Fibroblast of the aortic adventitia (primary cell): ENCODE measurements at regions not wholly inside any gene's neighbourhood (a gene's known extent, or its start where the extent isn't known, plus 50 kb on each side); places are given as distances from the start of the nearest gene placed in this dataset.
"Not testable (repeated sequence)": the region's sequence is repeated elsewhere in the genome, so short reads cannot be mapped to it uniquely, and the experiment has no call there.

Experiments
- DNase-seq: peaks from one replicate; pipeline ENCODE4 v3.0.0-alpha.2; 2010; ENCODE audit warnings: low read depth
- H3K4me3 ChIP-seq: 2 replicates; pipeline ENCODE4 v1.5.1; 2011; ENCODE audit warnings: low read depth, mild to moderate bottlenecking, control low read depth, low read length, moderate library complexity
- TF ChIP-seq, protein P1 (sequence below): IDR thresholded peaks from 2 replicates; pipeline ENCODE4 v1.5.1; 2011; ENCODE audit warnings: mild to moderate bottlenecking, low read length, control low read depth, inconsistent platforms; ENCODE audit not compliant: insufficient read depth

DNA sequence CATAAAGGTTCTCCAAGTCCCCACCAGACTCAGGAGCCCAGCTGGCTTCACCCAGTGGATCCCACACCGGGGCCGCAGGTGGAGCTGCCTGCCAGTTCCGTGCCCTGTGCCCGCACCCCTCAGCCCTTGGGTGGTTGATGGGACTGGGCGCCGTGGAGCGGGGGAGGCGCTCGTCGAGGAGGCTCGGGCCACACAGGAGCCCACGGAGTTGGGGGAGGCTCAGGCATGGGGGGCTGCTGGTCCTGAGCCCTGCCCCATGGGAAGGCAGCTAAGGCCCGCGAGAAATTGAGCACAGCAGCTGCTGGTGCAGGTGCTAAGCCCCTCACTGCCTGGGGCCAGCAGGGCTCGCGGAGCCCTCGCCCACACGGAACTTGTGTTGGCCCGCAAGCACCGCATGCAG, 234.4 kb upstream of the HSF2 start:
- DNase-seq: no peak
- TF ChIP-seq, protein P1, sequence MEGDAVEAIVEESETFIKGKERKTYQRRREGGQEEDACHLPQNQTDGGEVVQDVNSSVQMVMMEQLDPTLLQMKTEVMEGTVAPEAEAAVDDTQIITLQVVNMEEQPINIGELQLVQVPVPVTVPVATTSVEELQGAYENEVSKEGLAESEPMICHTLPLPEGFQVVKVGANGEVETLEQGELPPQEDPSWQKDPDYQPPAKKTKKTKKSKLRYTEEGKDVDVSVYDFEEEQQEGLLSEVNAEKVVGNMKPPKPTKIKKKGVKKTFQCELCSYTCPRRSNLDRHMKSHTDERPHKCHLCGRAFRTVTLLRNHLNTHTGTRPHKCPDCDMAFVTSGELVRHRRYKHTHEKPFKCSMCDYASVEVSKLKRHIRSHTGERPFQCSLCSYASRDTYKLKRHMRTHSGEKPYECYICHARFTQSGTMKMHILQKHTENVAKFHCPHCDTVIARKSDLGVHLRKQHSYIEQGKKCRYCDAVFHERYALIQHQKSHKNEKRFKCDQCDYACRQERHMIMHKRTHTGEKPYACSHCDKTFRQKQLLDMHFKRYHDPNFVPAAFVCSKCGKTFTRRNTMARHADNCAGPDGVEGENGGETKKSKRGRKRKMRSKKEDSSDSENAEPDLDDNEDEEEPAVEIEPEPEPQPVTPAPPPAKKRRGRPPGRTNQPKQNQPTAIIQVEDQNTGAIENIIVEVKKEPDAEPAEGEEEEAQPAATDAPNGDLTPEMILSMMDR: no peak
- no peak overlapping the region for H3K4me3 ChIP-seq

DNA sequence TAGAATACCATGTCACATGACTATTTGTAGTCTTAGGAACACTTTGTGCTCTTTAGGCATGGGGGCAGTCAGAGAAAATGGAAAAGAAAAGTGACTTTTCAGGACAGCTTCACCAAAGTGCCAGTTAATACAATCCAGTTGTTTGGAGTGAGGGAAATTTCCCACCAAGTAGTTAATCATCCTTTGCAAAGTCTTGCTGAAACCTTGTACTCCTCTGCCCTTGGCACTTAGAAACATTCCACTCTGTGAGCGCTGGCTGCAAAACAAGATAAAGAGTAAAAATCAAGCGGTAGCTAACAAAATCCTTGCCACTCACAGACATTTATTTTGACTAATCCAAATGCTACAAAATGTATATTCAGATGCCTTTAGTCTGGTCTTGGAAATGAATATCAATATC, 229.2 kb upstream of the HSF2 start:
- no peak for DNase-seq
- TF ChIP-seq, protein P1: no peak
- H3K4me3 ChIP-seq: no peak overlapping the region

DNA sequence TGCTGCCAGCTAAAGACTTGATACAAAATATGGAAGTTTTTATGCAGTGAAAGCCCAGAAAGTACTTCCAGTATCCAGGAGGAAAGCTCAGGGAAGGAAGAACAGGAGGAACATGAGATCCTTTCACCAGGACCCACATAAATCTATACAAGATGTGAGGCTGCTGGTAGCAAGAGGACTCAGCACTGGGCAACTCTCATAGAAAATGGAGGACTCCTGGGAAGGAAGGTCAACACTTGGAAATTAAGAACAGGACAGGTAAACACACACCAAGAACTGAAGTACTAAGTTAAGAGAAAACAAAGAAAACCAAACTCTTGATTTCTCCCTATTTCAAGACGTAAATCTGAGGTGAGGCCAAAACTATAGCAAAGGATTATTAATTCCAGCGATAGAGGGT, 220.5 kb upstream of the HSF2 start:
- no peak for DNase-seq
- TF ChIP-seq, protein P1: no peak
- H3K4me3 ChIP-seq: no peak overlapping the region

DNA sequence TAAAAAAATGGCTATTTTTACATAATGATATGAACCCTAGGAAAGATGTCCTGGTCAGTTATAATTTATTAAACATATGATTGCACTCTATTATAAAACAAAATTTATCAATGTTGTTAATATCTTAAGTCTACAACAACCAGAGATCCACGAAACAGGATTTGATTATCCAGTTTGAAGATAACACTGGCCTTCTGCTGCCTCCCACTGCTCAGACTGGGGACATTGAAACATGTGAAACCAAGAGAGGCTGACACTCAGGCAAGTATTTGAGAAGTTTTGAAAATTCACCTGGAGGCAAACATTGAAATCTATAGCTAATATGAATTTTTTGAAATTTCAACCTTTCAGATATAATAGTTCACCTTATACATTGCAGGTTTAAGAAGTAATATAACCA, 219.3 kb upstream of the HSF2 start:
- DNase-seq: peak; percentile 40

DNA sequence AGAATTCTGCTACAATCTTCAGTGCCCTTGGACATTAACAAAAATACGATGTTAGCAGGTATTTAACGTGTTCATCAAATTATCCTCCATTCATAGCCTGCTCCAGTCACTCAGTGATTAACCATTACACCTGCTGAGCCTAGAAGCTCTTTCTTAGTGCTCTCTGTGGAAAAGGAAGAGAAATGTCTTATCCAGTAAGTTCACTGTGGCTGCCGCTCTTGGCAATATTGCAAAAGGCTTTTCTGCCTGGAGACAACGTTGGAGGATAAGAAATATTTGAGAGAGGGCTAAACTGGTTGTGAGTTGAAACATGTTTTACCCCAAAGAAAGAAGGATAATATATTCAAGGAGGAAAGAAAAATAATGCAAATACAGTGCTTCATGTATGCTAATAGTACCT, 217.4 kb upstream of the HSF2 start:
- H3K4me3 ChIP-seq: no peak overlapping the region
- TF ChIP-seq, protein P1: no peak
- DNase-seq: no peak

More for the DNA sequence above, 219.3 kb upstream of the HSF2 start:
- H3K4me3 ChIP-seq: no peak overlapping the region
- TF ChIP-seq, protein P1: peak; percentile 33

DNA sequence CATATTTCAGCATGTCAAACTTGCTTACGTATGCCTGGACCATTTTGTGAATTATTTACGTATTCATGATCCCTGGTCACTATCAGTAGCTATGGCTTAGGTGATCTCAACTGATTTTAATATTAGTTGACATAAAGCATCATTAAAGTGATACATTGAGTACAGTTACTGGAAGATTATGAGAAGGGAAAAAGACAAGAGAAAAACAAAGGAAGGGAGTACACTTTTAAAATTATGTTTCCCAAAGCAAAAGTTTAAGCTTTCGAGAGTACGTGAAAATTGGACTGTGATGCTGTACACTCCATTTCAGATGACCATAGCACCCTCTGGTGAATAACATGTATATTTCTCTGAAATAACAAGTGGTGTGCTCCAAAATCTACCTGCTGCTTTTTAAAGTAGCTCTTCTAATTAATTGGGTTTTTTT, 215.0 kb upstream of the HSF2 start:
- peak overlapping the region; percentile 48 for H3K4me3 ChIP-seq
- peak; percentile 69 for DNase-seq
- TF ChIP-seq, protein P1: peak; percentile 57

DNA sequence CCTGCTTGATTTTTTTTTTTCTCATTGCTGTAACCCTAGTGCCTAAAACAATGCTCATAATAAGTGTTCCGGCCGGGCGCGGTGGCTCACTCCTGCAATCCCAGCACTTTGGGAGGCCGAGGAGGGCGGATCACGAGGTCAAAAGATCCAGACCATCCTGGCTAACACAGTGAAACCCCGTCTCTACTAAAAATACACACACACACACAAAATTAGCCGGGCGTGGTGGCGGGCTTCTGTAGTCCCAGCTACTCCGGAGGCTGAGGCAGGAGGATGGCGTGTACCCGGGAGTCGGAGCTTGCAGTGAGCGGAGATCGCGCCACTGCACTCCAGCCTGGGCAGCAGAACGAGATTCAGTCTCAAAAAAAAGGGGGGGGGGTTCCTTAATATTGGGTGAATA, 214.0 kb upstream of the HSF2 start:
- H3K4me3 ChIP-seq, DNase-seq: not testable (repeated sequence)

DNA sequence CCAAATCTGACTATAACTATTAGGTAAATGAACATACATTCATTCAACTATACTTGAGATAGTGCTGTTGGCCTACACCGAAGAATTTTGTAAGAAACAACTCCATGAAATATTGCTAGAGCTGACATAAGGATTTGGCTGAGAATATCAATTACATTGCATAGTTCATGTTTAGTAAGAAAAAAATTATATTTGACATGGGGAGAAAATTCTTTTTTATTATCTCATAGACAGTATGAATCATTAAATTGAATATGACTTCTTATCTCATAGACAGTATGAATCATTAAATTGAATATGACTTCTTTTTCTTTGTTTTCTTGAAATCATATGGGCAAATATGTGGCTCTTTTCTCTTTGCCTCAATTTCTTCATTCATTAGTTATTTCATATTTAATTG, 212.3 kb upstream of the HSF2 start:
- TF ChIP-seq, protein P1: no peak
- DNase-seq: peak; percentile 16
- no peak overlapping the region for H3K4me3 ChIP-seq
